Endodermal cell (in vitro differentiated cells): ENCODE measurements at regions not wholly inside any gene's neighbourhood (a gene's known extent, or its start where the extent isn't known, plus 50 kb on each side); places are given as distances from the start of the nearest gene placed in this dataset.
A peak's percentile ranks its signal among the peaks of the same experiment; 100 is the strongest.

Experiments
- DNase-seq: peaks from one replicate; pipeline ENCODE4 v3.0.0-alpha.2; 2017
- H3K27ac ChIP-seq: 2 replicates; pipeline ENCODE4 v1.5.1; 2013; ENCODE audit warnings: mild to moderate bottlenecking, low read depth, low read length, moderate library complexity
- H3K27me3 ChIP-seq: 2 replicates; pipeline ENCODE4 v1.6.1; 2013; ENCODE audit warnings: mild to moderate bottlenecking, low read length, moderate library complexity; ENCODE audit not compliant: insufficient read depth, control insufficient read depth, poor library complexity, severe bottlenecking
- H3K36me3 ChIP-seq: 2 replicates; pipeline ENCODE4 v1.7.0; 2013; ENCODE audit warnings: mild to moderate bottlenecking, low read length, moderate library complexity; ENCODE audit not compliant: control insufficient read depth, insufficient read depth
- H3K4me1 ChIP-seq: one replicate; pipeline ENCODE4 v1.7.0; 2013; ENCODE audit warnings: low read length; ENCODE audit not compliant: control insufficient read depth, insufficient read depth
- H3K4me3 ChIP-seq: 2 replicates; pipeline ENCODE4 v1.5.1; 2013; ENCODE audit warnings: mild to moderate bottlenecking, low read length, moderate library complexity
- H3K9ac ChIP-seq: 2 replicates; pipeline ENCODE4 v1.6.1; 2013; ENCODE audit warnings: mild to moderate bottlenecking, low read length, moderate library complexity; ENCODE audit not compliant: poor library complexity, severe bottlenecking; ENCODE audit errors: extremely low read depth
- H3K9me3 ChIP-seq: 2 replicates; pipeline ENCODE4 v1.6.1; 2013; ENCODE audit warnings: mild to moderate bottlenecking, low read length, moderate library complexity; ENCODE audit not compliant: control insufficient read depth
- H3K27ac Mint-ChIP-seq: 2 replicates; pipeline ENCODE4 v1.8.0; 2020; ENCODE audit warnings: mixed read lengths
- H3K27me3 Mint-ChIP-seq: 2 replicates; pipeline ENCODE4 v1.8.0; 2021; ENCODE audit warnings: mild to moderate bottlenecking, mixed read lengths; ENCODE audit not compliant: insufficient read depth
- H3K36me3 Mint-ChIP-seq: 2 replicates; pipeline ENCODE4 v1.8.0; 2020; ENCODE audit warnings: low read depth, mixed read lengths
- H3K4me1 Mint-ChIP-seq: 2 replicates; pipeline ENCODE4 v1.8.0; 2020; ENCODE audit warnings: mixed read lengths
- H3K4me3 Mint-ChIP-seq: 2 replicates; pipeline ENCODE4 v1.8.0; 2020; ENCODE audit warnings: mild to moderate bottlenecking, moderate library complexity, mixed read lengths
- H3K9me3 Mint-ChIP-seq: 2 replicates; pipeline ENCODE4 v1.8.0; 2020; ENCODE audit warnings: mild to moderate bottlenecking, mixed read lengths
- CTCF ChIP-seq: fragments of 200-600 bp; sonication (generic); conservative IDR thresholded peaks from 2 replicates; pipeline ENCODE4 v1.5.0; 2021; ENCODE audit warnings: antibody characterized with exemption, mild to moderate bottlenecking
- WGBS, 2 experiments: methylation state at CpG; one replicate each; pipeline versions ENCODE4 v1.1.5 to v1.1.7; 2013; ENCODE audit warnings: missing lambda C conversion rate in 2 of 2, mixed read lengths in 1 of 2; ENCODE audit not compliant: insufficient coverage in 1 of 2, insufficient read length in 1 of 2; 5-methylcytosine and 5-hydroxymethylcytosine counted together

GRCh38 chr14:26289891-26290486, 307.8 kb downstream of the NOVA1 start:
- Mint-ChIP-seq H3K9me3 (peaks cover 1% of the 10 kb centered on the region), H3K4me1 (peaks cover 18% of the 10 kb centered on the region), H3K4me3 (no peak overlapping the region), H3K27ac (no peak overlapping the region), H3K36me3 (no peaks in the 10 kb centered on the region), H3K27me3 (no peaks in the 10 kb centered on the region)
- Histone ChIP-seq H3K4me1 (no peaks in the 10 kb centered on the region), H3K27me3 (no peaks in the 10 kb centered on the region), H3K27ac (no peak overlapping the region), H3K9me3 (no peaks in the 10 kb centered on the region), H3K4me3 (no peak overlapping the region), H3K9ac (no peak overlapping the region), H3K36me3 (no peaks in the 10 kb centered on the region)
- no peak for TF ChIP-seq CTCF
- 62% methylated on average over 3 of the region's 4 CpGs; no CpG with 5 or more reads in 1 of the 2 experiments for whole genome bisulfite sequencing, 2 experiments
- DNase-seq: no peak

GRCh38 chr14:26286913-26287205, 311.0 kb downstream of the NOVA1 start:
- Histone ChIP-seq H3K36me3 (no peaks in the 10 kb centered on the region), H3K27ac (no peak overlapping the region), H3K9ac (no peak overlapping the region), H3K9me3 (no peaks in the 10 kb centered on the region), H3K27me3 (no peaks in the 10 kb centered on the region), H3K4me1 (peaks cover 9% of the 10 kb centered on the region), H3K4me3 (no peak overlapping the region)
- Mint-ChIP-seq H3K36me3 (no peaks in the 10 kb centered on the region), H3K27ac (peak overlapping the region; percentile 64), H3K4me3 (no peak overlapping the region), H3K9me3 (peaks cover 1% of the 10 kb centered on the region), H3K4me1 (peaks cover 44% of the 10 kb centered on the region), H3K27me3 (no peaks in the 10 kb centered on the region)
- WGBS, 2 experiments: 54% methylated on average over 1 of the region's 1 CpG; no CpG with 5 or more reads in 1 of the 2 experiments
- no peak for TF ChIP-seq CTCF
- no peak for DNase-seq

- DNase-seq: no peak
- Mint-ChIP-seq H3K27ac (peak overlapping the region; percentile 64), H3K36me3 (no peaks in the 10 kb centered on the region), H3K4me1 (peaks cover 49% of the 10 kb centered on the region), H3K27me3 (no peaks in the 10 kb centered on the region), H3K9me3 (peaks cover 1% of the 10 kb centered on the region), H3K4me3 (no peak overlapping the region)
- Histone ChIP-seq H3K36me3 (no peaks in the 10 kb centered on the region), H3K4me1 (peaks cover 12% of the 10 kb centered on the region), H3K27me3 (no peaks in the 10 kb centered on the region), H3K4me3 (no peak overlapping the region), H3K9me3 (no peaks in the 10 kb centered on the region), H3K9ac (no peak overlapping the region), H3K27ac (no peak overlapping the region)
- WGBS, 2 experiments: 88 to 91% methylated on average over 6 to 9 of the region's 9 CpGs
- TF ChIP-seq CTCF: no peak
Observed at GRCh38 chr14:26286081-26286912, 311.5 kb downstream of the NOVA1 start.
